HepG2 (cell line): ENCODE measurements at regions not wholly inside any gene's neighbourhood (a gene's known extent, or its start where the extent isn't known, plus 50 kb on each side); places are given as distances from the start of the nearest gene placed in this dataset.

ENCODE experiments used
- ATAC-seq: fragments of 200-7000 bp; cut with Tn5 transposase; 3 replicates; pipeline ENCODE4 v1.9.1; 2020; ENCODE audit warnings: mild to moderate bottlenecking, moderate library complexity
- BruUV-seq: library from RNA; stranded (reverse); fragments of 400-500 nt; replicated peaks from 2 replicates; lab custom pipeline; 2021; lab: Mats Ljungman, UMichigan
- CTCF ChIA-PET: fragments of 300-600 bp; formaldehyde crosslinking; extraction: SDS; loops from one replicate; lab custom pipeline; 2021; ENCODE audit warnings: low total read pairs, inconsistent platforms, low intra/inter-chr PET ratio; lab: Yijun Ruan, JAX
- POLR2A ChIA-PET: fragments of 350-600 bp; sonication (Branson Sonifier 250); formaldehyde crosslinking; loops from one replicate; lab custom pipeline; 2020; ENCODE audit warnings: antibody characterized with exemption, inconsistent platforms; lab: Yijun Ruan, JAX
- DNase-seq: peaks from one replicate; pipeline ENCODE4 v3.0.0-alpha.2; 2015; ENCODE audit warnings: low spot score
- FAIRE-seq: peaks from 3 replicates; lab custom pipeline; 2011; peaks lifted over from hg19 to GRCh38; lab: Jason Lieb, UNC
- H2AFZ ChIP-seq: one replicate; pipeline ENCODE4 v1.6.1; 2011; ENCODE audit warnings: low read length, inconsistent platforms
- H3K27ac ChIP-seq: fragments of 300-600 bp; 3 replicates; pipeline ENCODE4 v1.8.0; 2011; ENCODE audit warnings: mixed run types, mild to moderate bottlenecking, mixed read lengths, low read length, inconsistent platforms; ENCODE audit not compliant: insufficient read depth; ENCODE audit errors: extremely low read length
- H3K27me3 ChIP-seq, 2 experiments: fragments of 200-600 bp in 1 of 2; 2 replicates in 1 of 2; 3 replicates in 1 of 2; pipeline versions ENCODE4 v1.6.0 to v1.8.0; 2011; ENCODE audit warnings: low read length in 2 of 2, mild to moderate bottlenecking in 2 of 2, moderate library complexity in 2 of 2, inconsistent platforms in 1 of 2; ENCODE audit not compliant: insufficient read depth in 2 of 2, control insufficient read depth in 1 of 2
- H3K36me3 ChIP-seq, 2 experiments: fragments of 200-600 bp in 1 of 2; replicated peaks in 1 of 2; 2 replicates in 1 of 2; 3 replicates in 1 of 2; pipeline versions ENCODE4 v1.5.1 to v1.8.0; 2011; ENCODE audit warnings: low read length in 2 of 2, inconsistent platforms in 1 of 2; ENCODE audit not compliant: insufficient read depth in 2 of 2, control insufficient read depth in 1 of 2
- H3K4me1 ChIP-seq: 2 replicates; pipeline ENCODE4 v1.5.1; 2012; ENCODE audit warnings: low read length, inconsistent platforms; ENCODE audit not compliant: insufficient read depth
- H3K4me2 ChIP-seq: 2 replicates; pipeline ENCODE4 v1.6.0; 2011; ENCODE audit warnings: low read depth, low read length, inconsistent platforms
- H3K4me3 ChIP-seq, 3 experiments: fragments of 200-600 bp in 1 of 3; sonication (generic), shearing (Covaris generic) in 1 of 3; replicated peaks in 1 of 3; 2 replicates each; pipeline ENCODE4 v1.5.1; 2011 to 2016; ENCODE audit warnings: low read length in 3 of 3, inconsistent platforms in 2 of 3, low read depth in 2 of 3, mild to moderate bottlenecking in 2 of 3, control low read depth in 1 of 3, mixed read lengths in 1 of 3; ENCODE audit not compliant: insufficient read depth in 1 of 3
- H3K79me2 ChIP-seq: one replicate; pipeline ENCODE4 v1.6.1; 2011; ENCODE audit warnings: low read length, inconsistent platforms; ENCODE audit not compliant: insufficient read depth
- H3K9ac ChIP-seq: 2 replicates; pipeline ENCODE4 v1.6.0; 2011; ENCODE audit warnings: mild to moderate bottlenecking, low read depth, low read length, inconsistent platforms; ENCODE audit not compliant: insufficient read depth
- H3K9me3 ChIP-seq: 2 replicates; pipeline ENCODE4 v1.5.1; 2012; ENCODE audit warnings: mild to moderate bottlenecking, low read length
- H4K20me1 ChIP-seq: 2 replicates; pipeline ENCODE4 v1.6.0; 2011; ENCODE audit warnings: inconsistent platforms, mild to moderate bottlenecking, low read length, moderate library complexity; ENCODE audit not compliant: insufficient read depth
- FOXM1 ChIP-seq: sonication (generic); formaldehyde crosslinking; IDR thresholded peaks from 2 replicates; pipeline ENCODE4 v1.5.0; 2020; ENCODE audit warnings: missing genetic modification reagents
- HES4 ChIP-seq: sonication (generic); formaldehyde crosslinking; IDR thresholded peaks from 2 replicates; pipeline ENCODE4 v1.9.0; 2021; ENCODE audit warnings: mild to moderate bottlenecking, missing genetic modification reagents, borderline replicate concordance
- MYNN ChIP-seq: sonication (generic); formaldehyde crosslinking; IDR thresholded peaks from 2 replicates; pipeline ENCODE4 v1.4.0; 2020; ENCODE audit warnings: mild to moderate bottlenecking, low read depth, missing genetic modification reagents
- NKX3-1 ChIP-seq: sonication (generic); formaldehyde crosslinking; IDR thresholded peaks from 2 replicates; pipeline ENCODE4 v1.5.0; 2020; ENCODE audit warnings: missing genetic modification reagents
- PRMT3 ChIP-seq: sonication (generic); formaldehyde crosslinking; IDR thresholded peaks from 2 replicates; pipeline ENCODE4 v1.8.1; 2022; ENCODE audit warnings: low read depth, mild to moderate bottlenecking, moderate library complexity, missing genetic modification reagents, borderline replicate concordance
- RNF219 ChIP-seq: sonication (generic); formaldehyde crosslinking; IDR thresholded peaks from 2 replicates; pipeline ENCODE4 v1.5.0; 2020; ENCODE audit warnings: mild to moderate bottlenecking, missing genetic modification reagents
- SOX5 ChIP-seq: IDR thresholded peaks from 2 replicates; pipeline ENCODE4 v1.6.1; 2016; ENCODE audit warnings: borderline replicate concordance
- THAP7 ChIP-seq: sonication (generic); formaldehyde crosslinking; IDR thresholded peaks from 2 replicates; pipeline ENCODE4 v1.8.1; 2023; ENCODE audit warnings: mild to moderate bottlenecking, missing genetic modification reagents
- TIGD3 ChIP-seq: sonication (generic); formaldehyde crosslinking; IDR thresholded peaks from 2 replicates; pipeline ENCODE4 v1.5.1; 2020; ENCODE audit warnings: mild to moderate bottlenecking, missing genetic modification reagents, borderline replicate concordance
- ZKSCAN5 ChIP-seq: sonication (generic); formaldehyde crosslinking; IDR thresholded peaks from 2 replicates; pipeline ENCODE4 v1.5.1; 2020; ENCODE audit warnings: mild to moderate bottlenecking, missing genetic modification reagents
- ZNF431 ChIP-seq: sonication (generic); formaldehyde crosslinking; IDR thresholded peaks from 2 replicates; pipeline ENCODE4 v1.9.0; 2022; ENCODE audit warnings: missing genetic modification reagents, low read depth, mild to moderate bottlenecking, borderline replicate concordance
- ZNF44 ChIP-seq: sonication (generic); formaldehyde crosslinking; IDR thresholded peaks from 2 replicates; pipeline ENCODE4 v1.5.1; 2020; ENCODE audit warnings: mild to moderate bottlenecking, missing genetic modification reagents
- ZNF446 ChIP-seq: sonication (generic); formaldehyde crosslinking; IDR thresholded peaks from 2 replicates; pipeline ENCODE4 v1.5.0; 2020; ENCODE audit warnings: mild to moderate bottlenecking, missing genetic modification reagents
- ZNF776 ChIP-seq: sonication (generic); formaldehyde crosslinking; IDR thresholded peaks from 2 replicates; pipeline ENCODE4 v1.4.0; 2020; ENCODE audit warnings: mild to moderate bottlenecking, missing genetic modification reagents
- WGBS: methylation state at CpG from one replicate; pipeline ENCODE4 v1.1.6; 2017; ENCODE audit warnings: low lambda C conversion rate; 5-methylcytosine and 5-hydroxymethylcytosine counted together
- in situ Hi-C: cut with HindIII; loops from 2 replicates; pipeline ENCODE4 v1.10.0; 2017; ENCODE audit warnings: low pct_unique_long_range_greater_than_20kb; ENCODE audit not compliant: extremely low pct_ligation_motif_present
- intact Hi-C: fragments of 100-400 bp; cut with micrococcal nuclease; formaldehyde crosslinking; loops from one replicate; pipeline ENCODE4 v1.10.0; 2022; ENCODE audit not compliant: unreplicated experiment

- POLR2A ChIA-PET: no interaction called here
- TF ChIP-seq ZNF44 (CRISPR knock-in tag): no peak
- no peak for TF ChIP-seq NKX3-1 (CRISPR knock-in tag)
- no peak for TF ChIP-seq ZNF776 (CRISPR knock-in tag)
- TF ChIP-seq FOXM1 (CRISPR knock-in tag): no peak
- no peak for TF ChIP-seq SOX5 (CRISPR knock-in tag)
- no peak for TF ChIP-seq ZKSCAN5 (CRISPR knock-in tag)
- no peak for TF ChIP-seq THAP7 (CRISPR knock-in tag)
- TF ChIP-seq PRMT3 (CRISPR knock-in tag): no peak
- no peak for TF ChIP-seq TIGD3
- TF ChIP-seq MYNN (CRISPR knock-in tag): no peak
- no peak for TF ChIP-seq HES4 (CRISPR knock-in tag)
- no peak for TF ChIP-seq ZNF446 (CRISPR knock-in tag)
- no peak for TF ChIP-seq ZNF431 (CRISPR knock-in tag)
- no peak for TF ChIP-seq RNF219 (CRISPR knock-in tag)
- TF ChIP-seq, all 625 proteins: peak for 0
- CTCF ChIA-PET: no interaction called here
- Histone ChIP-seq H3K36me3 (no peaks in the 10 kb centered on the region), H3K27me3 (peaks cover 0 to 5% of the 10 kb centered on the region in 2 experiments; a peak in 1 of 5 replicates), H3K9me3 (peaks cover 21% of the 10 kb centered on the region), H3K4me2 (no peak overlapping the region), H2AFZ (no peak overlapping the region), H3K4me3 (no peak overlapping the region), H3K79me2 (no peaks in the 10 kb centered on the region), H3K4me1 (peaks cover 9% of the 10 kb centered on the region; the same call in 1 of the 2 replicates), H3K9ac (no peak overlapping the region), H3K27ac (no peak overlapping the region), H4K20me1 (no peaks in the 10 kb centered on the region)
- intact Hi-C loops: loop anchor here (5.0 kb wide), 1 partner anchor 66 kb away; no protein-coding TSS in a partner anchor
- 8% methylated on average over 6 of the region's 7 CpGs for WGBS
- in situ Hi-C loops: no loop called here
- no TSS peak for BruUV-seq
- FAIRE-seq: no peak
- no peak for DNase-seq
- ATAC-seq: no peak
Measured at GRCh38 chr10:31706464-31707092, 222.1 kb downstream of the ARHGAP12 start.
